SK-N-SH (cell line): ENCODE measurements at regions not wholly inside any gene's neighbourhood (a gene's known extent, or its start where the extent isn't known, plus 50 kb on each side); places are given as distances from the start of the nearest gene placed in this dataset.

Experiments
- CTCF ChIA-PET: fragments of 300-600, 350-600 bp; formaldehyde crosslinking; extraction: SDS; loops from one replicate; lab custom pipeline; 2021; lab: Yijun Ruan, JAX
- POLR2A ChIA-PET: fragments of 350-600 bp; sonication (Branson Sonifier 250); formaldehyde crosslinking; extraction: SDS; loops from one replicate; lab custom pipeline; 2020; ENCODE audit warnings: antibody characterized with exemption, inconsistent platforms; lab: Yijun Ruan, JAX
- DNase-seq: peaks from one replicate; pipeline ENCODE4 v3.0.0; 2012
- H2AFZ ChIP-seq: fragments of 200-600 bp; sonication (generic); 2 replicates; pipeline ENCODE4 v1.8.1; 2016; ENCODE audit warnings: antibody characterized with exemption, mild to moderate bottlenecking, low read depth
- H3F3A ChIP-seq: fragments of 200-600 bp; sonication (generic); replicated peaks from 2 replicates; pipeline ENCODE3; 2016; ENCODE audit warnings: antibody characterized with exemption, mild to moderate bottlenecking; ENCODE audit not compliant: insufficient read depth
- H3K27ac ChIP-seq, 2 experiments: fragments of 200-500 bp in 1 of 2; fragments of 200-600 bp in 1 of 2; sonication (Bioruptor generic) in 1 of 2; sonication (generic), shearing (Covaris generic) in 1 of 2; 2 replicates each; pipeline versions ENCODE4 v1.5.1 to v1.6.1; 2014 to 2016; ENCODE audit warnings: low read depth in 2 of 2, inconsistent platforms in 1 of 2, low read length in 1 of 2, mild to moderate bottlenecking in 1 of 2, mixed read lengths in 1 of 2
- H3K27me3 ChIP-seq: fragments of 200-600 bp; sonication (generic), shearing (Covaris generic); 2 replicates; pipeline ENCODE4 v1.6.1; 2016; ENCODE audit warnings: mixed run types; ENCODE audit not compliant: insufficient read depth
- H3K36me3 ChIP-seq, 2 experiments: fragments of 200-500 bp in 1 of 2; fragments of 200-600 bp in 1 of 2; sonication (Bioruptor generic) in 1 of 2; sonication (generic) in 1 of 2; replicated peaks in 1 of 2; 2 replicates each; pipeline versions ENCODE3 to v1.5.1; 2014 to 2016; ENCODE audit warnings: low read length in 1 of 2, mild to moderate bottlenecking in 1 of 2; ENCODE audit not compliant: insufficient read depth in 2 of 2, control insufficient read depth in 1 of 2
- H3K4me1 ChIP-seq, 2 experiments: fragments of 200-500 bp in 1 of 2; fragments of 200-600 bp in 1 of 2; sonication (Bioruptor generic) in 1 of 2; sonication (generic), shearing (Covaris generic) in 1 of 2; 2 replicates each; pipeline versions ENCODE4 v1.5.1 to v1.6.1; 2014 to 2016; ENCODE audit warnings: low read depth in 1 of 2, low read length in 1 of 2, mixed run types in 1 of 2; ENCODE audit not compliant: insufficient read depth in 2 of 2, control insufficient read depth in 1 of 2
- H3K4me2 ChIP-seq: fragments of 200-600 bp; sonication (generic), shearing (Covaris generic); 2 replicates; pipeline ENCODE4 v1.6.1; 2017; ENCODE audit warnings: mixed run types
- H3K4me3 ChIP-seq, 2 experiments: fragments of 200-500 bp in 1 of 2; fragments of 200-600 bp in 1 of 2; sonication (Bioruptor generic) in 1 of 2; sonication (generic), shearing (Covaris generic) in 1 of 2; 2 replicates each; pipeline versions ENCODE4 v1.5.1 to v1.8.1; 2014 to 2016; ENCODE audit warnings: low read depth in 2 of 2, inconsistent platforms in 1 of 2, low read length in 1 of 2, mild to moderate bottlenecking in 1 of 2, mixed read lengths in 1 of 2, moderate library complexity in 1 of 2
- H3K79me2 ChIP-seq: fragments of 200-600 bp; sonication (generic); 2 replicates; pipeline ENCODE4 v1.8.1; 2017; ENCODE audit warnings: mild to moderate bottlenecking; ENCODE audit not compliant: insufficient read depth
- H3K9ac ChIP-seq: fragments of 200-600 bp; sonication (generic); 2 replicates; pipeline ENCODE4 v1.6.1; 2017; ENCODE audit warnings: mixed run types
- H3K9me2 ChIP-seq: fragments of 200-600 bp; sonication (generic); 2 replicates; pipeline ENCODE4 v1.6.1; 2017; ENCODE audit warnings: mixed run types
- H3K9me3 ChIP-seq: fragments of 200-600 bp; sonication (generic); 2 replicates; pipeline ENCODE4 v1.6.1; 2017; ENCODE audit warnings: mixed run types, mild to moderate bottlenecking, moderate library complexity
- H4K20me1 ChIP-seq: fragments of 200-600 bp; sonication (generic); 2 replicates; pipeline ENCODE4 v1.6.1; 2017; ENCODE audit warnings: mild to moderate bottlenecking, mixed run types; ENCODE audit not compliant: insufficient read depth
- FOXM1 ChIP-seq: IDR thresholded peaks from 2 replicates; pipeline ENCODE4 v1.4.0; 2012; ENCODE audit warnings: low read depth, mild to moderate bottlenecking
- GABPA ChIP-seq: IDR thresholded peaks from 2 replicates; pipeline ENCODE4 v1.4.0; 2012; ENCODE audit warnings: low read depth, mild to moderate bottlenecking
- JUND ChIP-seq: IDR thresholded peaks from 2 replicates; pipeline ENCODE4 v1.4.0; 2012
- MAX ChIP-seq: IDR thresholded peaks from 2 replicates; pipeline ENCODE4 v1.4.0; 2012; ENCODE audit warnings: low read depth
- MEF2A ChIP-seq: IDR thresholded peaks from 2 replicates; pipeline ENCODE4 v1.4.0; 2012; ENCODE audit warnings: low read depth, borderline replicate concordance
- MXI1 ChIP-seq: IDR thresholded peaks from 2 replicates; pipeline ENCODE4 v1.6.1; 2012; ENCODE audit warnings: mild to moderate bottlenecking, low read depth, low read length, improper control_type of control experiment
- NFIC ChIP-seq: IDR thresholded peaks from 2 replicates; pipeline ENCODE4 v1.4.0; 2012; ENCODE audit warnings: borderline replicate concordance
- POLR2AphosphoS5 ChIP-seq: IDR thresholded peaks from 2 replicates; pipeline ENCODE4 v1.6.1; 2012; ENCODE audit warnings: low read depth, low read length
- RAD21 ChIP-seq: IDR thresholded peaks from 2 replicates; pipeline ENCODE4 v1.6.1; 2012; ENCODE audit warnings: mild to moderate bottlenecking, low read length
- RCOR1 ChIP-seq: fragments of 150-350 bp; IDR thresholded peaks from 2 replicates; pipeline ENCODE4 v1.6.1; 2017; ENCODE audit warnings: antibody characterized with exemption, low read length
- SMC3 ChIP-seq: IDR thresholded peaks from 2 replicates; pipeline ENCODE4 v1.6.1; 2012; ENCODE audit warnings: low read depth, low read length, improper control_type of control experiment
- TEAD4 ChIP-seq: IDR thresholded peaks from 2 replicates; pipeline ENCODE4 v1.4.0; 2012; ENCODE audit warnings: mild to moderate bottlenecking, borderline replicate concordance; ENCODE audit not compliant: insufficient read depth
- YY1 ChIP-seq: IDR thresholded peaks from 2 replicates; pipeline ENCODE4 v1.4.0; 2012; ENCODE audit warnings: low read depth, mild to moderate bottlenecking
- ZBTB33 ChIP-seq: IDR thresholded peaks from 2 replicates; pipeline ENCODE4 v1.4.0; 2012; ENCODE audit warnings: low read depth, borderline replicate concordance
- WGBS: methylation state at CpG from one replicate; pipeline ENCODE4 v1.1.6; 2017; ENCODE audit warnings: low lambda C conversion rate; 5-methylcytosine and 5-hydroxymethylcytosine counted together
- TF ChIP-seq, protein P1 (sequence below): IDR thresholded peaks from 2 replicates; pipeline ENCODE4 v1.4.0; 2012; ENCODE audit warnings: low read depth, borderline replicate concordance
- TF ChIP-seq, protein P2 (sequence below): fragments of 150-350 bp; IDR thresholded peaks from 2 replicates; pipeline ENCODE4 v1.6.1; 2016; ENCODE audit warnings: mild to moderate bottlenecking, low read depth, low read length

DNA sequence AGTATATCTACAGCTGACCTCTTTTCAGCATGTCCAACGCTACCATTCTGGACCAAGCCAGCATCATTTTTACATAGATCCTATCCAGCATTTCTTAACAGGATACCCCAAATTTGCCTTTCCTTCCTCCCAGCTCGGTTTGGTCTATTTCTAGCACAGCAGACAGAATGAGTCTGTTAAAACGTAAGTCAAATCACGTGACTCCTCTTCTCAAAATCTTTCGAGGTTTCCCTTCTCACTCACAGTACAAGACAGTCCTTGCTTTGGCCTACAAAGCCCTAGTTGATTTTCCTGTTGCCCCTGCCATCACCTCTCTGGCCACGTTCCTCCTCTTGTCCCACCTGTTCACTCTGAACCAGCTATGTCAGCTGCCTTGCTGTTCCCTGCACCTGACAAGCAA, 711.7 kb downstream of the SORCS3 start:
- no peak overlapping the region for H3K27ac ChIP-seq
- H3F3A ChIP-seq: no peaks in the 10 kb centered on the region
- no peak overlapping the region for H3K4me3 ChIP-seq
- no peaks in the 10 kb centered on the region for H4K20me1 ChIP-seq
- no peaks in the 10 kb centered on the region for H3K79me2 ChIP-seq
- no peak for TF ChIP-seq FOXM1
- TF ChIP-seq RCOR1: no peak
- no peak for TF ChIP-seq MAX
- TF ChIP-seq MXI1: no peak
- TF ChIP-seq NFIC: no peak
- H3K27me3 ChIP-seq: no peaks in the 10 kb centered on the region
- no peaks in the 10 kb centered on the region for H3K36me3 ChIP-seq
- no peaks in the 10 kb centered on the region for H3K9me3 ChIP-seq
- no peak for DNase-seq
- H2AFZ ChIP-seq: no peak overlapping the region
- H3K9me2 ChIP-seq: no peaks in the 10 kb centered on the region
- CTCF ChIA-PET: no interaction called here
- no peaks in the 10 kb centered on the region for H3K4me1 ChIP-seq
- no peak overlapping the region for H3K9ac ChIP-seq
- POLR2A ChIA-PET: no interaction called here
- H3K4me2 ChIP-seq: no peak overlapping the region
- WGBS: 33% methylated on average over 6 of the region's 6 CpGs

- no peaks in the 10 kb centered on the region for H3K9me2 ChIP-seq
- no peak overlapping the region for H2AFZ ChIP-seq
These were observed 711.2 kb downstream of the SORCS3 start for GRCh38 chr10:105352281-105352680.

More at GRCh38 chr10:105352281-105352680, 711.2 kb downstream of the SORCS3 start:
- no peaks in the 10 kb centered on the region for H3K79me2 ChIP-seq
- no peaks in the 10 kb centered on the region for H4K20me1 ChIP-seq
- ChIA-PET POLR2A (no interaction called here), CTCF (no interaction called here)
- no peak overlapping the region for H3K9ac ChIP-seq
- no peak overlapping the region for H3K27ac ChIP-seq
- no peaks in the 10 kb centered on the region for H3K36me3 ChIP-seq
- WGBS: 23% methylated on average over 2 of the region's 2 CpGs
- H3K4me3 ChIP-seq: no peak overlapping the region
- no peaks in the 10 kb centered on the region for H3K9me3 ChIP-seq
- no peaks in the 10 kb centered on the region for H3F3A ChIP-seq
- no peaks in the 10 kb centered on the region for H3K27me3 ChIP-seq
- TF ChIP-seq MEF2A: no peak
- no peak for TF ChIP-seq RAD21
- TF ChIP-seq, protein P1, sequence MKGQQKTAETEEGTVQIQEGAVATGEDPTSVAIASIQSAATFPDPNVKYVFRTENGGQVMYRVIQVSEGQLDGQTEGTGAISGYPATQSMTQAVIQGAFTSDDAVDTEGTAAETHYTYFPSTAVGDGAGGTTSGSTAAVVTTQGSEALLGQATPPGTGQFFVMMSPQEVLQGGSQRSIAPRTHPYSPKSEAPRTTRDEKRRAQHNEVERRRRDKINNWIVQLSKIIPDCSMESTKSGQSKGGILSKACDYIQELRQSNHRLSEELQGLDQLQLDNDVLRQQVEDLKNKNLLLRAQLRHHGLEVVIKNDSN: no peak
- TF ChIP-seq YY1: no peak
- no peak for TF ChIP-seq MXI1
- TF ChIP-seq POLR2AphosphoS5: no peak
- TF ChIP-seq NFIC: no peak
- no peak for TF ChIP-seq TEAD4
- no peak for TF ChIP-seq SMC3
- TF ChIP-seq ZBTB33: no peak
- no peak for TF ChIP-seq GABPA
- no peak for TF ChIP-seq RCOR1
- TF ChIP-seq, protein P2, sequence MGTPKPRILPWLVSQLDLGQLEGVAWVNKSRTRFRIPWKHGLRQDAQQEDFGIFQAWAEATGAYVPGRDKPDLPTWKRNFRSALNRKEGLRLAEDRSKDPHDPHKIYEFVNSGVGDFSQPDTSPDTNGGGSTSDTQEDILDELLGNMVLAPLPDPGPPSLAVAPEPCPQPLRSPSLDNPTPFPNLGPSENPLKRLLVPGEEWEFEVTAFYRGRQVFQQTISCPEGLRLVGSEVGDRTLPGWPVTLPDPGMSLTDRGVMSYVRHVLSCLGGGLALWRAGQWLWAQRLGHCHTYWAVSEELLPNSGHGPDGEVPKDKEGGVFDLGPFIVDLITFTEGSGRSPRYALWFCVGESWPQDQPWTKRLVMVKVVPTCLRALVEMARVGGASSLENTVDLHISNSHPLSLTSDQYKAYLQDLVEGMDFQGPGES: no peak
- no peak for TF ChIP-seq JUND
- no peaks in the 10 kb centered on the region for H3K4me1 ChIP-seq
- no peak overlapping the region for H3K4me2 ChIP-seq
- no peak for DNase-seq
